Dermis microvascular lymphatic vessel endothelial cell (primary cell): ENCODE measurements at regions not wholly inside any gene's neighbourhood (a gene's known extent, or its start where the extent isn't known, plus 50 kb on each side); places are given as distances from the start of the nearest gene placed in this dataset.
"Not testable (repeated sequence)": the region's sequence is repeated elsewhere in the genome, so short reads cannot be mapped to it uniquely, and the experiment has no call there.

ENCODE experiments used
- DNase-seq, 2 donors: peaks; one replicate each; pipeline versions ENCODE4 v3.0.0 to v3.0.0-alpha.2; 2010; ENCODE audit warnings: low read depth in 2 of 2

GRCh38 chr6:56839533-56840183 lies 115.2 kb upstream of the BEND6 start:
- no peak for DNase-seq

GRCh38 chr6:56838965-56839364 lies 115.9 kb upstream of the BEND6 start:
- DNase-seq = no peak

GRCh38 chr6:56838016-56838555 lies 116.8 kb upstream of the BEND6 start:
- DNase-seq = no peak

GRCh38 chr6:56837322-56837894 lies 117.5 kb upstream of the BEND6 start:
- DNase-seq = no peak

GRCh38 chr6:56835612-56836011 lies 119.3 kb upstream of the BEND6 start:
- DNase-seq = no peak

- DNase-seq = no peak
Measured at GRCh38 chr6:56833873-56834272, 121.0 kb upstream of the BEND6 start.

GRCh38 chr6:56833127-56833791 lies 121.6 kb upstream of the BEND6 start:
- DNase-seq = no peak

- DNase-seq = no peak
Measured at GRCh38 chr6:56832225-56832624, 122.7 kb upstream of the BEND6 start.

- no peak for DNase-seq
Measured at GRCh38 chr6:56831334-56831733, 123.6 kb upstream of the BEND6 start.

- no peak for DNase-seq
Measured at GRCh38 chr6:56827908-56828649, 126.8 kb upstream of the BEND6 start.

GRCh38 chr6:56824431-56824830 lies 130.5 kb upstream of the BEND6 start:
- not testable (repeated sequence) for DNase-seq

GRCh38 chr6:56821005-56821432 lies 133.9 kb upstream of the BEND6 start:
- DNase-seq = no peak

- DNase-seq = no peak
Measured at GRCh38 chr6:56820060-56820459, 134.8 kb upstream of the BEND6 start.

- DNase-seq = no peak
Measured at GRCh38 chr6:56819604-56820003, 135.3 kb upstream of the BEND6 start.

GRCh38 chr6:56816370-56816769 lies 138.5 kb upstream of the BEND6 start:
- no peak for DNase-seq

GRCh38 chr6:56815436-56815835 lies 139.5 kb upstream of the BEND6 start:
- no peak for DNase-seq

GRCh38 chr6:56814802-56815201 lies 140.1 kb upstream of the BEND6 start:
- no peak for DNase-seq

- DNase-seq = no peak
Measured at GRCh38 chr6:56814308-56814707, 140.6 kb upstream of the BEND6 start.

GRCh38 chr6:56812851-56813250 lies 142.1 kb upstream of the BEND6 start:
- DNase-seq = not testable (repeated sequence)

- peak in 1 of 2 donors; percentile 23 for DNase-seq
Measured at GRCh38 chr6:56808871-56809359, 146.0 kb upstream of the BEND6 start.

GRCh38 chr6:56807989-56808337 lies 146.9 kb upstream of the BEND6 start:
- DNase-seq = no peak
